ENCODE measurements at regions not wholly inside any gene's neighbourhood (a gene's known extent, or its start where the extent isn't known, plus 50 kb on each side); places are given as distances from the start of the nearest gene placed in this dataset.

GRCh38 chr4:10354746-10355145 lies 102.5 kb downstream of the ZNF518B start:
- TF ChIP-seq POLR2A (IDR thresholded peaks at IDR 0.05): no peak
- TF ChIP-seq, protein P1, sequence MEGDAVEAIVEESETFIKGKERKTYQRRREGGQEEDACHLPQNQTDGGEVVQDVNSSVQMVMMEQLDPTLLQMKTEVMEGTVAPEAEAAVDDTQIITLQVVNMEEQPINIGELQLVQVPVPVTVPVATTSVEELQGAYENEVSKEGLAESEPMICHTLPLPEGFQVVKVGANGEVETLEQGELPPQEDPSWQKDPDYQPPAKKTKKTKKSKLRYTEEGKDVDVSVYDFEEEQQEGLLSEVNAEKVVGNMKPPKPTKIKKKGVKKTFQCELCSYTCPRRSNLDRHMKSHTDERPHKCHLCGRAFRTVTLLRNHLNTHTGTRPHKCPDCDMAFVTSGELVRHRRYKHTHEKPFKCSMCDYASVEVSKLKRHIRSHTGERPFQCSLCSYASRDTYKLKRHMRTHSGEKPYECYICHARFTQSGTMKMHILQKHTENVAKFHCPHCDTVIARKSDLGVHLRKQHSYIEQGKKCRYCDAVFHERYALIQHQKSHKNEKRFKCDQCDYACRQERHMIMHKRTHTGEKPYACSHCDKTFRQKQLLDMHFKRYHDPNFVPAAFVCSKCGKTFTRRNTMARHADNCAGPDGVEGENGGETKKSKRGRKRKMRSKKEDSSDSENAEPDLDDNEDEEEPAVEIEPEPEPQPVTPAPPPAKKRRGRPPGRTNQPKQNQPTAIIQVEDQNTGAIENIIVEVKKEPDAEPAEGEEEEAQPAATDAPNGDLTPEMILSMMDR (IDR thresholded peaks at IDR 0.05): no peak

All from prostate gland (tissue), 2 donors.